ENCODE measurements at regions not wholly inside any gene's neighbourhood (a gene's known extent, or its start where the extent isn't known, plus 50 kb on each side); places are given as distances from the start of the nearest gene placed in this dataset.

DNA sequence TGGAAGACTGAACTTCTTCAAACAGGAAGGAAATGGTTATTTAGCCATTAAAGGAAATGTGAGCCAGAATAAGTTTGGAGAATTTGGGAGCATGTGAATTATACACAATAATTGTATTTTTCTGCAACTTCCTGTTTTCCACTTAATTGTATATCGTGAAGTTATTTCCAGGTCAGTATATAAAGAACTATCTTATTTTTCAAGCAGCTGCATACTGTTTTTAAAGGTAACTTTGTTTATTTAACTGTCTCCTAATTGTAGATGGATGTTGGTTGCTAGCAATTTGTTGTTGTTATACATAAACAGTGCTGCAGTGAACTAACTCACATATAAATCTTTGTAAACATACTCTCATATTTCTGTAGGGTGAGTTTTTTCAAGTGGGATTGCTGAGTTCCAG, 180.3 kb downstream of the HLX start:
- Histone ChIP-seq H3K27ac (no peak overlapping the region), H3K27me3 (no peaks in the 10 kb centered on the region), H3K4me3 (replicated peaks in 1 of 3) (no peak overlapping the region), H3K9me3 (no peaks in the 10 kb centered on the region), H3K36me3 (no peaks in the 10 kb centered on the region), H3K4me1 (no peaks in the 10 kb centered on the region)
- WGBS, 2 donors, result 70 to 72% methylated on average over 1 of the region's 1 CpG
- intact Hi-C loops (cut with DNase I), result no loop called here
- TF ChIP-seq CTCF (IDR thresholded peaks at IDR 0.05), result no peak
- no peak for TF ChIP-seq POLR2A (IDR thresholded peaks at IDR 0.05)
- no peak for DNase-seq

DNA sequence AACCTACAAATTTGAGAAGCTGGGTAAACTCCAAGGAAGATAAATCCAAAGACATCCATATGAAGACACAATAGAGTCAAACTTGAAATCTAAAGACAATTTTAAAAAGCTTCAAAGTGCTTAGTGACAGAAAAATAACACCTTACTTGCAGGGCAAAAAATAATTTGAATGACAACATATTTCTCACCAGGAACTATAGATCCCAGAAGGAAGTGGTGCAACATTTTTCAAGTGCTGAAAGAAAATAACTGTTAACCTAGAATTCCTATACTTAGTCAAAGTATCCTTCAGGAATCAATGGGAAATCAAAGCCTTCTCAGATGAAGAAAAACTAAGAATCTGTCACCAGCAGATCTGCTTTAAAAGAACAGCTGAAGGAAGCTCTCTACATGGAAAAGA, 184.4 kb downstream of the HLX start:
- H3K36me3 ChIP-seq, result no peaks in the 10 kb centered on the region
- no peak for DNase-seq
- TF ChIP-seq POLR2A (IDR thresholded peaks at IDR 0.05) (no peak), CTCF (IDR thresholded peaks at IDR 0.05) (no peak)
- no peak overlapping the region for H3K4me3 ChIP-seq (replicated peaks in 1 of 3)
- no peaks in the 10 kb centered on the region for H3K27me3 ChIP-seq
- intact Hi-C loops (cut with DNase I), result no loop called here
- H3K4me1 ChIP-seq, result no peaks in the 10 kb centered on the region
- no peak overlapping the region for H3K27ac ChIP-seq
- no peaks in the 10 kb centered on the region for H3K9me3 ChIP-seq

GRCh38 chr1:221066351-221067001, 187.2 kb downstream of the HLX start:
- Histone ChIP-seq H3K9me3 (no peaks in the 10 kb centered on the region), H3K4me1 (no peaks in the 10 kb centered on the region), H3K27ac (no peak overlapping the region), H3K4me3 (replicated peaks in 1 of 3) (no peak overlapping the region), H3K36me3 (no peaks in the 10 kb centered on the region), H3K27me3 (no peaks in the 10 kb centered on the region)
- DNase-seq, result no peak
- 87 to 88% methylated on average over 5 of the region's 5 CpGs for WGBS, 2 donors
- intact Hi-C loops (cut with DNase I), result no loop called here
- TF ChIP-seq POLR2A (IDR thresholded peaks at IDR 0.05) (no peak), CTCF (IDR thresholded peaks at IDR 0.05) (no peak)

GRCh38 chr1:221067721-221068120, 188.5 kb downstream of the HLX start:
- intact Hi-C loops (cut with DNase I), result no loop called here
- H3K4me3 ChIP-seq (replicated peaks in 1 of 3), result no peak overlapping the region
- H3K4me1 ChIP-seq, result no peaks in the 10 kb centered on the region
- no peaks in the 10 kb centered on the region for H3K27me3 ChIP-seq
- 78 to 88% methylated on average over 2 of the region's 2 CpGs for WGBS, 2 donors
- no peak for DNase-seq
- no peaks in the 10 kb centered on the region for H3K9me3 ChIP-seq
- no peak for TF ChIP-seq POLR2A (IDR thresholded peaks at IDR 0.05)
- H3K36me3 ChIP-seq, result no peaks in the 10 kb centered on the region
- no peak overlapping the region for H3K27ac ChIP-seq

- TF ChIP-seq POLR2A (IDR thresholded peaks at IDR 0.05) (no peak), CTCF (IDR thresholded peaks at IDR 0.05) (no peak)
- DNase-seq, result no peak
- Histone ChIP-seq H3K27me3 (no peaks in the 10 kb centered on the region), H3K4me3 (replicated peaks in 1 of 3) (no peak overlapping the region), H3K27ac (no peak overlapping the region), H3K9me3 (no peaks in the 10 kb centered on the region), H3K4me1 (no peaks in the 10 kb centered on the region), H3K36me3 (no peaks in the 10 kb centered on the region)
- WGBS, 2 donors, result 86 to 90% methylated on average over 5 of the region's 5 CpGs
- intact Hi-C loops (cut with DNase I), result no loop called here
Observed at GRCh38 chr1:221069178-221069903, 190.1 kb downstream of the HLX start.

Measured in thyroid gland (tissue), 4 donors.